ENCODE measurements at regions not wholly inside any gene's neighbourhood (a gene's known extent, or its start where the extent isn't known, plus 50 kb on each side); places are given as distances from the start of the nearest gene placed in this dataset.

DNA sequence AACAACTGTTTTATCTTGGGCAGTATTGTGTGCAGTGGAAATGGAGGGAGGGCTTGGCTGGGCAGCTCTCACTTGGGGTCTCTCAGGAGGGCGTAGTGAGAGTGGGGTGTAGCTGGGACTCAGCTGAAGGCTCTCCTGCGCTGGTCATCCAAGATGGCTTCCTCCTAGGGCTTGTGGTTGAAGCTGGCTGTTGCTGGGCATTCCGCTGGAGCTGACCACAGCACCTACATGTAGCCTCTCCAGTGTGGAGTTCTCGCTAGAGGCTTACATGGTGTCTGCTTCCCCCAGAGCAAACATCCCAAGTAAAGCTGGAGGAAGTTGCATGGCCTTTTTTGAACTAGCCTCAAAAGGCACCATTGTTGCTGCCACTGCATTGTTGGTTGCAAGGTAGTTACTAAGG lies 344.1 kb upstream of the MARCKS start:
- no peak for FAIRE-seq

DNA sequence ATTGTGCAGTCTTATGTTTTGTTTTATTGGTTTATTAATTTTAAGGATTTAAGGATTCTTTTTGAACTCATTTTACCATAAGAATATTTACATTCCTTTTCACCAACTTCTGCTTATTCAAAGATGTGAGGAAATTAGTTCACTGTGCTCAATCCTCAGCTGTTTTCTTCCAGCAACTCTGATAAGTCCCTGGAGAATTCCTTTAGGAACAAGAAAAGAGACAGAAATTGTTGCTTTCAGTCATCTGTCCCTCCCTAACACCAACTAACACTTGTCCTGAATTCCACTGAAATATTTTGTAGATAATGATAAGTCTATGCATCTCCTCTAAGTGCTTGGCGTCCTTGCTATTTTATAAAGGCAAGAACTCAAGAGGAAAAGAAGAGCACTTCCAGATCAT lies 334.8 kb upstream of the MARCKS start:
- no peak for FAIRE-seq
- DNase-seq (ENCODE audit: extremely low spot score, insufficient read length, low read depth): no peak

More for the DNA sequence above, 344.1 kb upstream of the MARCKS start:
- DNase-seq (ENCODE audit: extremely low spot score, insufficient read length, low read depth): no peak

DNA sequence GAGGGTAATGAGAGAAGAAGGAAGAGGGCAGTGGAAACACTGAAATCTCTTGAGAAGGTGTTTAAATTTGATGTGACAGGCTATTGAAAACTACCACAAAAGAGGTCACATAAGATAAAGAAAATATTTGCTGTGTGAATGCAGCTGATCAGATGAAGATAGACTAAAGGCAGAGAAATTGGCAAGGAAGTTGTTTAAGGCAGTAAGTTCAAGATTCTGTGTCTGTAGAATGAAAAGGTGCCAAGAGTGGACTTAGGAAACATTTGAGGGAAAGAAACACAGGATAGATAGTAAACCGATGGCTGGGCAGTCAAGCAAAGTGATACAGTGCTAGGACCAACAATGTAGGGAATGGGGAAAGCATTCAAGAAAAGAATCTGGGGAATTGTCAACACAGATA lies 332.3 kb upstream of the MARCKS start:
- DNase-seq (ENCODE audit: extremely low spot score, insufficient read length, low read depth): no peak
- no peak for FAIRE-seq

DNA sequence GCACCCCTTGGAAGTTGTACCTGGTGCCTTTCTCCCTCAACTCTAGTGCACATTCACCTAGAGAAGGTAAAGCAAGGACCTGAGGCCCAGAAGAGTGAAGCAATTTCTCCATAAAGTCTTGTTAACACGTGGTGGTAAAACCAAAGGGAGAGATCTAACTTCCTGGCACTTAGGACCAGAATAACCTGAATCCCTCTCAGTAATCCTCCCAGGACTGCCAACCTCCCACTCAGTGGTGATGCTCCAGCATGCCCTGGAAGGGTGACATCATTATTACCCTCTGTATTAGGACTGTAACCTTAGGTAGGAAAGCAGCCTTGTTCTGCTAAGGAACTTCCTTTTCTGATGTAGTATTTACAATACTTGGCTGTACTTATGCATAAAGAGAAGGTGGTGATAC lies 330.6 kb upstream of the MARCKS start:
- DNase-seq (ENCODE audit: extremely low spot score, insufficient read length, low read depth) (no peak), FAIRE-seq (no peak)

DNA sequence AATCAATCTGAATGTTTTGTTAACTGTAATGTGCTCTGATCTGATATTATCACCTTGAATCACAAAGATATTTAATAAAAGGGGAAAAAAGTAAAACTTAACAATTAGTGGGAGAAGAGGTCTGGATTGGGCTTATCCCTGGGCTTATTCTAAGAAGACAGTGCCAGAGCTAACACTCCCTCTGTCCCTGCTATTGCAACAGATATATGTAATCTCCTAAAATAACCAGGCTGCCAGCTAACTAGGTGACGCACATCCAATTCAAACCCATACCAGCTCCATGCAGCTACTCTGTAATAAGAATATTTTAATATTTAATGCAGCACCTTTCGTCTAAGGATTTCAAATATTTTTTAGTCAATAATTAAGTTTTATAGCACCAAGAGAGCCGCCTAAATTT lies 330.1 kb upstream of the MARCKS start:
- DNase-seq (ENCODE audit: extremely low spot score, insufficient read length, low read depth) (no peak), FAIRE-seq (no peak)

DNA sequence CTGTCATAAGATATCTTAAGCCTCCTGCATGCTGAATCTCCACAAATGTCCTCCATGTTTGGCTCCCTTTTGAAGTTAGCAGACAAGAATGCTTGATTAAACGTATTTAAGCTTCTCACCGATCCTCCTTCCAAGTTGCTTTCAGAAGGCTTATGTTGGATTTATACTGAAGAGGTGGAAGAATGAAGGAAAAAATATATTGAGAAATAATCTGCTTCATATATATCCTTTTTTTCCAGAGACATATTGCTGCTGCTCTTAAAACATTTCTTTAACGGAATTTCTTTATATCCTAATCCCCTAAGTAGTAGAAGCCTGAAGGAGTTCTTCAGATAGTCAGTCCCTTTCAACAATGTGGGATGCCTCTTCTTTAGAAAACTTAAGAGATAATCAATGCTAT lies 329.0 kb upstream of the MARCKS start:
- no peak for FAIRE-seq
- DNase-seq (ENCODE audit: extremely low spot score, insufficient read length, low read depth): no peak

DNA sequence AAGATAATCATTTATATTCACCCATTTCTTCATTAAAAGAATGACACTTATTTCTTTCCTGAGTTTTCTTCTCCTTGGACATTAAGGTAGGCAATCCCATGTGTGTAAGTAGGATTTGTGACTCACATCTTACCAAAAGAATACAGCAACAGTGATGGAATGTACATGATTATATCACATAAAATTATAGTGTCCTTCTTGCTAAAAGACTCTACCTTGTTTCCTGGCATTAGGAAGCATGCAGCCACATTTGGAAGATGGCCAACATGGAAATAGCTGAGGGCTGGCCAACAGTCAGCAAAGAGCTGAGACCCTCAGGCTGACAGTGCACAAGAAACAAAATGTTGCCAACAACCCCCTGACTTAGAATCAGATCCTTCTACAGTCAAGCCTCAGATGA lies 327.9 kb upstream of the MARCKS start:
- no peak for DNase-seq (ENCODE audit: extremely low spot score, insufficient read length, low read depth)

DNA sequence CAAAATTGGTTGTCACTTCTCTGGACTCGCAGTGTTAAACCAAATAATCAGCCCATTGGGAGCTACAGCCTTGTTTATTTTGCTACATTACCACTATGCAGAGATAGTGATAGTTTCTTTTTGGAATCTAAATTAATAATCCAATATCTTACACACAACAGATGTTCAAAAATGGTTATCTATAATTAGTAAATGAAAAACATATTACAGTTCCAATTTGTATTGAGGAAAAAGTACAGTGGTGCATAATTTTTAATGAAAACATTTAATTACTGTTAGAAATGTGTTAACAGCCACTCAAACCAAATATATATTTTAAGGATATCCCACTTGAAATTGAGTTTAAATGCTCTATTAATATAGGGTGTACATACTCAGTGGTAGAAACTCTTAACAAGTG lies 327.3 kb upstream of the MARCKS start:
- DNase-seq (ENCODE audit: extremely low spot score, insufficient read length, low read depth) (no peak), FAIRE-seq (no peak)

More for the DNA sequence above, 327.9 kb upstream of the MARCKS start:
- no peak for FAIRE-seq

DNA sequence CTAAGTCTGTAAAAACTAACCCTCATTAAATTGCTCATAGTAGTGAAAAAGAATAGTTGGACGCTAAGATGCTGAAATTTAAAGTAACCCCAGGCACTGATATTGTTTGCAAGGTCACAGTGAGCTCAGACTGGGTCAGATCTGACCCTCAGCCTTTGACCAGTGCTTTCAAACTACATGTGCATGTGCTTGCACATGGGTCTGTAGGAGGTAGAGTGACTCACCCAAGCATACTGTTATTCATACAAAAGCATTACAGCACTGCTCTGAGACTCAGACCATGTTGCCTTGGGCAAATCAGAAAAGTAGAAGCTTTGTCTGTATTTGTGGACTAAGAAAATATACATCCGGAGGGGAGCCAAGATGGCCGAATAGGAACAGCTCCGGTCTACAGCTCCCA lies 326.4 kb upstream of the MARCKS start:
- no peak for DNase-seq (ENCODE audit: extremely low spot score, insufficient read length, low read depth)
- FAIRE-seq: no peak

DNA sequence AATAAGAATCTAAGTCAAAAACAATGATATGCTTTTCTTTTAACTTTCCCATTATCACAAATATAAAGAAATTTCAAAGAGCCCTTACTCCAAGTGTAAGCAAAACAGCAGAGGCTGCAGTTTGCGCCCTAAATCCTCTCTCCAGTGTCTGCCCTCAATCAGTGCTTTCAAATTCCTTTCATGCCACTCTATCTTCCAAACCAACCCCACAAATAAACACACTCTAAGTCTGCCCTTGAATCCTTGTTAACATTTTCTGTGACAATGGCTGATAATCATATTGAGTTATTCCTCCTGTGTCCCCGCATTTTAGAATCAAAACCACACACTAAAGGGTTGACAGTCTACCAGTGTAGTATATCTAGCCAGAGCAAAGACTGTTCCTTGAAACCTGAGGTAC lies 317.9 kb upstream of the MARCKS start:
- FAIRE-seq (no peak), DNase-seq (ENCODE audit: extremely low spot score, insufficient read length, low read depth) (no peak)

DNA sequence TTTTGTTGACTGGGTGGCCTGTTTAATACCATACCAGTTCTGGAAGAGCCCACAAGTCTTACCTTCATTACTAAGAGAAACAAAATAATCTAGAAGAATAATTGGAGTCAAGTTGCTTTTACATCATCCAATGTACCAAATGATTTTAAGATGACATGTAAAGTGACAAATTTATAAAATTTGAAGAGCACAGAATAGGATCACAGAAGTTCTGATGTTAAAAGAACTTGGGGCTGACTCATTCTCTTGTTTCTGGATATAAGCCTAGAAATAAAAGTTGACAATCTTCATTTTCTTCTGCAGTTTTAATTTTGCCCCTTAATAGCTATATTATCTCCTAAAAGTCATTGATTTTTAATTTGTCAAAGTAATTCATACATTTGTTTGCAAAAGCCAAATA lies 317.5 kb upstream of the MARCKS start:
- no peak for FAIRE-seq
- no peak for DNase-seq (ENCODE audit: extremely low spot score, insufficient read length, low read depth)

DNA sequence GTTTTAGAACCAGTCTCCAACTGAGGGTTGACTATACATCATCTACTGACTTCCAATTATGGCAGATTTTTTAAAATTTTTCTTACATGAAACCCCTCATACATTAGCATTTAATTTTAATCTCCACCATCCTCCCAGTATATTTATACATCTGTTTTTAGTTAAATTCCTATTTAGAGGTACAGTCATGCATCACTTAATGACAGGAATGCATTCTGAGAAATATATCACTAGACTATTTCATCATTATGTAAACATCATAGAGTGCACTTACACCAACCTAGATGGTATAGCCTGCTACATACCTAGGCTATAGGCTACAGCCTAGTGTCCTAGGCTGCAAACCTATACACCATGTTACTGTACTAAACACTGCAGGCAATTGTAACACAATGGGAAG lies 316.7 kb upstream of the MARCKS start:
- FAIRE-seq (no peak), DNase-seq (ENCODE audit: extremely low spot score, insufficient read length, low read depth) (no peak)

DNA sequence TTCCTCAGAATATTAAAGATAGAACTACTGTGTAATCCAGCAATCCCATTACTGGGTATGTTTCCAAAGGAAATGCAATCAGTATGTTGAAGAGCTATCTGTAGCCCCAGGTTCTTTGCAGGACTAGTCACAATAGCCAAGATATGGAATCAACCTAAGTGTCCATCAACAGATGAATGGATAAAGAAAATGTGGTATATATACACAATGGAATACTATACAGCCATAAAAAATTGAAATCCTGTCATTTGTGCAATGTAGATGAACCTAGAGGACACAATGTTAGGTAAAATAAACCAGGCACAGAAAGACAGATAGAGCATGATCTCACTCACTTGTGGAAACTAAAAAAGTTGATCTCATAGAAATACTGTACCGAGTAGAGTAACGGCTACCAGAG lies 306.0 kb upstream of the MARCKS start:
- FAIRE-seq: no peak
- DNase-seq (ENCODE audit: extremely low spot score, insufficient read length, low read depth): no peak

DNA sequence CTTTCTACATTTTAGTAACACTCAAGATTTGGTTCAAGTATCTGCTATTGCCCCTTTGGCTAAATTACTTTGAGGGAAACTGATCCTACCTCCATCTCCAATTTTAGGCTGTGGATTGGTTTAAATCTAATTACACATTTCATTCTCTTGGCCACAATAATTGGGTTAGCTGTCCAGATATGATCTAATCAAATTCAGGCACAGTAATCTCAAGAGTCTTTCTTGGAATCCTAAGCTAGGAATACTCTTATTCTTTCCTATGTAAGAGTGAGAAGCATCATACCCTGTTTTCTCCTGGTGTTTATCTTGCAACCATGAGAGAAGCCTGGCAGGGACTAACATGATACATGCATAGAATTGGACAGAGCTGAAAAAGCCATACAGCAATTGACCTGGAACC lies 300.4 kb upstream of the MARCKS start:
- no peak for DNase-seq (ENCODE audit: extremely low spot score, insufficient read length, low read depth)
- FAIRE-seq: no peak

DNA sequence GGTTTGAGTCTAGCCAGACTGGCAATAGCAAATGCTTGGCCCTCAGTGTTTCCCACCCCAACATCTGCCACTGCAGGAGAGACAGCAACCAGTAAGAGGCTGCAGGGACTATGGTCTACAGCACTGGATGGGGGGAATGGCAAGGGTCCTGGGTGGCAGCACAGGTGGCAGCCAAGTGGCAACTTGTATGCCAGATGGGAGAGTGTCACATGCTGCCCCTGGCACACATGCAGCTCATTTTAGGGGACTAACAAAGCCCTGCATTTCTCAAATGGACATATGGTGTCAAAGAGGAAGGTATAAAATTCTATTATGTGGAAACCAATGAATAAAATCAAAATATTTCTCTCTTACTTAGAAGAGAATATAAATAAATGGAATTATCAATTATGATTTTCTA lies 298.7 kb upstream of the MARCKS start:
- no peak for FAIRE-seq
- DNase-seq (ENCODE audit: extremely low spot score, insufficient read length, low read depth): no peak

DNA sequence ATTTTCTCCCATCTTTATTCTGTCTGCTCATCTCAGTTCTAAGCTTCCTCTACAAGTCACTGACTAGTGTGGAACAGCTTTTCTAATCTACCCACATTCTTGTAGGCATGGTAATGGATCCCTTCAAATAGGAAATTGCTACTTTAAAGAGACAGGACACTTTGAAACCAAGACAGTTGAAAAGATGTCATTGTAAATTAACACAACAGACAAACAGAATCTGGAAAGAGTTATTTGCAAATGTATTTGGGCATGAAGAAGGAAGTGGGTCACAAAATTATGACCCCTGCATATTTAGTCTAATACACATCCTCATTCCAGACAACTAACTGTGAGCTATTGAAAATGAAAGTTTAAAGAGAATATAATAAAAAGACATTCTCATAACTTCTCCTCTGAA lies 298.2 kb upstream of the MARCKS start:
- no peak for DNase-seq (ENCODE audit: extremely low spot score, insufficient read length, low read depth)
- no peak for FAIRE-seq

DNA sequence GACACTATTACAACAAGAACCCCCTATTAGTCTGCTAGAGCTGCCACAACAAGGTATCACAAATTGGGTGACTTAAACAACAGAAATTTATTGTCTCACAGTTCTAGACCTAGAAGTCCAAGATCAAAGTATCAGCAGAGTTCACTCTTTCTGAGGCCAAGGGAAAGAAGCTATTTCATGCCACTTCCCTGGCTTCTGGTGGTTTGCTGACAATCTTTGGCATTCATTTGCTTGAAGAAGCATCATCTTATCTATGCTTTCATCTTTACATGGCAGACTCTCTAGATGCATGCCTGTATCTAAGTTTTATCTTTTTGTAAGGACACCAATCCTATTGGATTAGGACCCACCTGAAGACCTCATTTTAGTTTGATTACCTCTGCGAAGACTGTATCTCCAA lies 296.8 kb upstream of the MARCKS start:
- DNase-seq (ENCODE audit: extremely low spot score, insufficient read length, low read depth) (no peak), FAIRE-seq (no peak)

DNA sequence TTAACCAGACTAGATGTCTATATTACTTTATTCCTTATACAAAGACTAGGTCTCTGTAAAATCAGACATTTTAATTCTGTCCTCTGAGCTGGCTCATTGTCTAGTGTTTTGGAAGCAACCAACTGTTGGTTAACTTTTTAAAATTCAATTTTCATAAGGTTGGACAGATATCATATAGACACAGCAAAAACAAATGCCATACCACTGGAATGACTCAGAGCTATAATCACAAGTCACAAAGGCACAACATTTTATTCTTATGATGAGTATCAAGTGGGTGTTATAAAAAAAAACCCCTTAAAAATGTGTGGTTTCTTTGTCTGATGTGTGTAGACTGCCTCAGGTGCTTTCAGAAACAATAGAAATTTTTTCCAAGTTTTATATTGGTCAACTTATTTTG lies 296.2 kb upstream of the MARCKS start:
- FAIRE-seq (no peak), DNase-seq (ENCODE audit: extremely low spot score, insufficient read length, low read depth) (no peak)

DNA sequence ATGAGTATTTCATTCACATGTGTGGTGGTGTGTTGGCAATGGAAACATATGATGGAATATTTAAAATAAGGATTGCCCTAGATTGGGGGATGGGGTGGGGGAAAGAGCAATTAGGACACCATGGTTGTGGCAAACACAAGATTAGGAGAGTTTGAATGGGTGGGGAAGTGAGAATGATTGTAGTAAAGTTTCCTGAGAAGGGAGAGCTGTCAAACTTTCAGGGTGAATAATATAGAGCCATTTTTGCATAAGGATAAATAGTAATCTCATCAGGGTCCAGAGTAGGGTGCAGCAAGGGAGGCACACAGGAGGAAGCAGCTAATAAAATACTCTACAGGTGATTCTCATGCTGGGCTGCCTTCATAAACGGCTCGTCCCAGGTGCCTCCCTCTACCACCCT lies 294.9 kb upstream of the MARCKS start:
- DNase-seq (ENCODE audit: extremely low spot score, insufficient read length, low read depth) (no peak), FAIRE-seq (no peak)

DNA sequence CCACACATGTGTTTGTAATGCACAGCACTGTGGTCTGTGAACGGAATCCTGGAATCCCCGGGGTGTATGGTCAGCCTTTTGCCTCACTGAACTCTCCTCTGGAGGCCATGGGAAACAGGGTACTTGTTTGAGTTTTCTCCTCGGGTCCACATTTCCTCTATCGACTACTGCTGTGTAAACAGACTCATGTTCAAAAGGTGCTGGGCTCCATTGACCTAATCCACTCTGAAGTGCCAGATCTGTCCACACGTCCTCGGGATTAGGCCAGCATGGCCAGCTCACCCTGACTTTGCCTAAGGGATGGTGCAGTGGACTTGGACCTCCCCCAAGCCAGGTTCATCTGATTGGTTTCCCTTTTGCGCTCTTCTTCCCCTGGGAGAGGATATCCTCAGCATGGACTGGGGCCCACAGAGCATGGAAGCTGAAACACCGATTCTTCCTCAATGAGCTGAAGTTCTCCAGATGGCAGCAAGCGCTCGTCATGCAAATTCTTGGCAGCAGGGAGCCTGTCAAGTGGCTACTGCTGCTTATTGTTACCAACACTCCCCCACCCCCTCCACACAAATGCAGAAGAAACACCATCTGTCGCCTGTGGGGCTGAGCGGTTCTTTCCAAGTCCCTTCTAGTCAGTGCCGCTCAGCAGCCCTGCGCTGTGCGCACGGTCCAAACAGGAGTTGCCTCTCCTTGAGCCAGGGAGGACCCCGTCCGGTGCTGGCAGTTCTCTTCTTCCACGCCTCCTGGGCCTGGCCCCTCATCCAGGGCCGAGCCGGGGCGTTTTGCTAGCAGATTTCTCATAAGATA lies 292.6 kb upstream of the MARCKS start:
- FAIRE-seq: no peak
- no peak for DNase-seq (ENCODE audit: extremely low spot score, insufficient read length, low read depth)

DNA sequence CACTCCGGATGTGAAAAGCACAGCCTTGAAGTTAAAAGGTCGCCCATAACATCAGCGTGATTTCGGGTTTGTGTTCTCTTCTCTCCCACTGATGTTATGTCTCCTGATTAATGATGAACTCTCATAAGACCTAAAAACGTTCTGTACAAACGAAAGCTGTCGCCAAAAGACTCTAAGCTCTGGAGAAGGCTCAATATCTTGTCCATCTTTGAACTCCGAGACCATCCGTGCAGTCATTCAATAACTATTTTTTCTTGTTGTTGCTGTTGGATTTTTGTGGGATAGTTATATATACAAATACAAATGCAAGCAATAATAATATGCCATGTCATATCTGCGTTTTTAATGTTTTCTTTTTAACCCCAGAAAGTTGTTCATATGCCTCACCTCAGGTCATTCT lies 291.8 kb upstream of the MARCKS start:
- FAIRE-seq (no peak), DNase-seq (ENCODE audit: extremely low spot score, insufficient read length, low read depth) (no peak)

DNA sequence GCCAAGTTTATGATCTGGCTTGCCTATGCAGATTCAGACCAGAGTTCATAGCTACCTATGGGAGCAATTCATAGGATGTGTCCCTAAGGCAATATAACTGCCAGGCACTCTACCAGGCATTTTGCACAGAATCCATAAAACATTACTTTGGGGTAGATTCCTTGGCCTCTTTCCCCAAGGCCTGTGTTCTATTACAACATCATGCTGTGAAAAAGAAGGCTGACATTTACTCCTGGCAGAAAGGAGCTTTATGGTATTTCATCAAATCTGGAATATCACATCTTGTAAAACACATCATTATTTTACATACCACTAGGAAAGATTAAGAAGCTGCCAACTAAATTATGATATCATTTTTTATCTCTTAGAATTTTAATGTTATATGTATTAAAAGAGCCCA lies 287.0 kb upstream of the MARCKS start:
- DNase-seq (ENCODE audit: extremely low spot score, insufficient read length, low read depth) (no peak), FAIRE-seq (no peak)
